HuH-7.5 (cell line): ENCODE measurements at regions not wholly inside any gene's neighbourhood (a gene's known extent, or its start where the extent isn't known, plus 50 kb on each side); places are given as distances from the start of the nearest gene placed in this dataset.

Experiments used
- DNase-seq: peaks from one replicate; pipeline ENCODE4 v3.0.0; 2011; ENCODE audit warnings: low spot score

DNA sequence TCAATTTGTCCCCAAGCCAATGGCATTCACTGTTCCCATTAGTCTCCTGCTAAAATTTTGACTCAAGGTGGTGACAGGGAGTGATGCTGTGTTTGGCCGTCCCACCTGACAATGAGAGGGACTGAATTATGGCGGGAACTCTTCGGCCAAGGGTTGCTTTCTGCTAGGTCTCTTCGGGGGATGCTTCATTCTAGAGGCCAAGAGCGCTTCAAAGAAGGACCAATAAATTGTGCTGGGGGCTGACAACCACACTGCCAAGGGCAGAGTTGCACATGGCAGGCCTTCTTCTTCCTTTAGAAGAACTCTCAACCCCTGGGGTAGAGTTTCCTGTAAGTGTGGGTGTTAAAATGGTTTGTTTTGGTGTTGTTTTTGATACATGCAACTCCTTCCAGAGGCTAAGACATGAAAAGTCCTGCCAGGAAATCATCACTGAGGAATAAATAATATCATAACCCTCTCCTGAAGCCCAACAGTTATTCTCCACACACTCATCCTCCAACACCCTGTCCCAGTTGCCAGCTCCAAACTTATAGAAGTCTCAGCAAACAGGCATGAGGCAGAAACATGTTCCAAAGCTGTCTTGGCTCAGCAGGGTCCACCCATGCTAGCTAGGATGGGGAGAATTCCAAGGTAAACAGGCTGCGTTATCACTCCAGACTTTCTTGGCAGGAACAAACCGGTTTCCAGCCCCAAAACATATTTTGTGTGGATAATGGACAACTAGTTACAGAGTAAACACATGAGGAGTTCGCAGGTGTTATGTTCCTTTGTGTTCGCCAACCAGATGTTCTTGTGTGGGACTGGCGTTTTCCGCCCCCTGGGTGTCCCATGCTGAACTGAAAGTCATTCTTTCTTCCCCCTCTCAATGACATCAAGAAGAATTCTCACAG lies 396.7 kb upstream of the RGMA start:
- no peak for DNase-seq

- no peak for DNase-seq
These were observed 394.9 kb upstream of the RGMA start for GRCh38 chr15:93483923-93484322.

DNA sequence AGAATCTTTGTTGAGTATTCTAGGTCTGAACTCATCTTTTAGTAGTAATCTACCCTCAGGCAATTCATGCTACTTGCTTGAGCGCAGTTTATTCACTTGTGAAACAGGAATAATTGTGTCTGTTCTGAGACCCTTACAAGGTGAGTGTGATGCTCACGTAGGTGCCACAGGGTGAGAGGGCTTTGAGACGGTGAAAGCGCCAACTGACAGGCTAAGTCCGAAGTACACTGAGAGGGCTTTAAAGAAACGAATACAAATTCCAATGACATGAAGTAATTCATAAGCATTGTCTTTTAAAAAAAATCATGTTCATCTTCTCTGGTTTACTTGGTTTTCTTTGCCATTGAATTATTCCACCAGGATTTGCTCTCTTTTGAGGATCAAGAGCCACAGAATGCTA lies 393.7 kb upstream of the RGMA start:
- DNase-seq: no peak

DNA sequence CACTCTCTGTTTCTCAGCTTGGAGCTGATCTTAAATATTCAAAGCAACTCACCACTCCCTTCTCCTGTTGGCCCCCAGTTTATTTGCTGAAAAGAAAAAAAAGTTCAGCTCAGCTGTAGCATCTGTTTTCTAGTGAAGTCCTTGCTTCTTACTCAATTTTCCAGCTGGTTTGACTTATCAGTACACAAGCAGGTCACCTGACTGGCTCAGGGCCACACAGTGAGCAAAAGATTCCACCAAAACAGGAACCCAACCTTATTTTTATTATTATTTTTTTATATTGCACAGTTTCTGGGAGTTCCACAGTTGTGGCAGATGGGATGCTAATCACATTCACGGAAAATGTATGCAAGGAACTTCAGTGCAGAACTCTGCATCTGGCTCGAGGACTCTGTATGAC lies 390.7 kb upstream of the RGMA start:
- DNase-seq: no peak

GRCh38 chr15:93478947-93479346 lies 389.9 kb upstream of the RGMA start:
- DNase-seq: no peak

DNA sequence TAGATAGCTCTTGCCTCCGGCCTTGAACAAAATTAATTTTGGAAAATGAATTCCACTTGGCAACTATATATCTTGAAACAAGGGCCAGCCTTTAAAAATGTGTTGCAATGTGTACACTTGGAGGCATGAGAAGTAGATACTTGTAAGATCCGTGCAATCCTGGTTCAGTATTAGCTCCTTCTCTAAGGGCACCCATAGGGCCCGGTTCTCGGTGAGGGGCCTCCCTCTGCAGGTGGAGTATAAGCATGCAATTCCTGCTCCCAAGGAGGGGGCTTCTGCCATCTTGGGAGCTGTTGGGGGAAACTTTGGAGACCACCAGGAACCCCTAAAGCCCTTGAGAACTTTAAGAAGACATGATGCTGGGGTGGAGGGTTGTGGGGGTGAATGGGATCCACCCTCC lies 388.7 kb upstream of the RGMA start:
- no peak for DNase-seq

GRCh38 chr15:93477188-93477587 lies 388.2 kb upstream of the RGMA start:
- no peak for DNase-seq

GRCh38 chr15:93476491-93477177 lies 387.6 kb upstream of the RGMA start:
- no peak for DNase-seq

GRCh38 chr15:93474728-93475127 lies 385.7 kb upstream of the RGMA start:
- no peak for DNase-seq

DNA sequence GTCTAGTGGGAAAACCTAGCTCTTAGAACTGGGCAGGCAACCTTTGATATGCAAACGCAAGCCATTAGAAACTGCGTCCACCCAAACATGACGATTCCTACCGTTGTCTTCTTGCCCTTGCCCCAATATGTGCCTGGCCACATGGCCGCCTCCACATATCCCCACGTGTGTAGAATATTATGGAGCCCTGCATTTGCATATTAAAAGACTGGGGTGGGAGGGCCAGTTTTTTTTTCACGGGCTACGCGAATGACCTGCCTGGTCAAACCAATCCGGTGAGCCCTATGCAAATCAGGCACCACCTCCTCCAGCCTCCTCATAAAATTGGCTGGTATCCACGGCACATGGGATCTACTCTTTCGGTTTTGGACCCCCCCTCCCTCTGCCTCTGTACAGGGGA lies 381.0 kb upstream of the RGMA start:
- DNase-seq: no peak

DNA sequence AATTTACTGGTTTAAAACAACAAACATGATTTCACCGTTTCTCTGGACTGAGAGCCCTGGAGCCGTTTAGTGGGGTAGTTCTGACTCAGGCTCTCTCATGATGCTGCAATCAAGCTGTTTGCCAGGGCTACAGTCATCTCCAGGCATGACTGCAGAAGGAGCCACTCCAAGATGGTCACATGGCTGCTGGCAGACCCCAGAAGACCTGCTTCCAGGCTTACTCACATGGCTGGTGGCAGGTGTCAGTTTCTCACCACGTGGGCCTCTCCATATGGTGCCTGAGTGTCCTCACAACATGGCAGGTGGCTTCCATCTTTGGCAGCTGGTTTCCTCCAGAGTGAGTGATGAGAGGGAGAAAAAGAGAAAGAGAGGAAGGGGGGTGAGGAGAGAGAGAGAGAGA lies 378.3 kb upstream of the RGMA start:
- no peak for DNase-seq

- no peak for DNase-seq
These were observed 377.4 kb upstream of the RGMA start for GRCh38 chr15:93466380-93466779.

DNA sequence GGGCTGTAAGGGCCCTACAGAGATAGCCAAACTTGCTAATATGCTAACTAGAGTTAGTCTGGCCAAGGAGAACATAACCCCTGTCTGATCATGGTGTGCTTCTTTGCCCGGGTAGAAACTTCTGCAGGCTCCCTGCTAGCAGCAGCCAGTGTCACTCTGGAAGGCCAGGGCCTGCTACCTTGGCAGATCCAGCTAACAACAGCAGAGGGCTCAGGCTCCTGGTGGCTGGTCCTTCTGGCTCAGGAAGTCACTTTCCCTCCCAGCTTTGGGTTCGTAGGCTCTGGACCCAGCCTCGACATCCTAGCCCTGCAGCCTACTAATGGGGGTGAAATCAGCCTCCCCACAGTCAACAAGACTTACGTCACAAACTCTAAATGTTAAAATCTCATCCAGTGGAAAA lies 373.7 kb upstream of the RGMA start:
- DNase-seq: no peak

- DNase-seq: no peak
These were observed 371.7 kb upstream of the RGMA start for GRCh38 chr15:93460717-93461116.

DNA sequence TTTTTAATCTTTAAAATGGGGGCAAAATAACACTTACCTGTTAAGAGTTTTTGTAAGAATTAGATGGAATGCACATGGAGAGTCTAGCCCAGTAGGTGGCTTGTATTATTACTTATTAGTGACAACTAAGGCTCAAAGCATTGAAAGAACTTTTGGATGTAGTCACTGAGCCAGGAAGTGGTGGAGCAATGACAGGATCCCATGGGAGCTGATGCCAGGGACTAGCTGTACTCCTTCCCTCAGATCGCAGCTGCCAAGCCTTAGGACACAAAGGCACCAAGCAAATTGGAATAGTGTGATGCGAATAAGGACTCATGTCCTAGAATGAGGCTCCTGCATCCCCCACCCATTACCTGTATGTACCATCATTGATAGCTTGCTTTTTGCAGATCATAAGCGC lies 370.4 kb upstream of the RGMA start:
- no peak for DNase-seq

DNA sequence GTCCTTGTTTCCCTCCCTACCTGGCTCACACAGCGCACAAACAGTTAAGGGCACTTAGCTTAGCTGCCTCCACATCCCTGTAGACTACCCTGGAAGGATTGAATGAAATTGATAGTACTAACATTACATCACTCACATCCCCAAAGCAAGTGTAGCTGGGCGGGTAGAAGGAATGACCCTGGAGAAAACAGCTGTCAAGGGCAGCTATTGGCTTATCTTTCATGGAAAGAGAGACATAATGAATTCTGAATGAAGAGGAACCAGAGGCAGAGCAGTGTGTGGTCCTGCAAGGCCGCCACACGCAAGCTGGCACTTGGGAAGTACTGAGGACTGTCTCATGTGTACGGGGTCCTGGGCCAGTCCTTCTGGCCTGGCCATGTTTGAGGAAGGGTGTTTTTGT lies 369.6 kb upstream of the RGMA start:
- no peak for DNase-seq

DNA sequence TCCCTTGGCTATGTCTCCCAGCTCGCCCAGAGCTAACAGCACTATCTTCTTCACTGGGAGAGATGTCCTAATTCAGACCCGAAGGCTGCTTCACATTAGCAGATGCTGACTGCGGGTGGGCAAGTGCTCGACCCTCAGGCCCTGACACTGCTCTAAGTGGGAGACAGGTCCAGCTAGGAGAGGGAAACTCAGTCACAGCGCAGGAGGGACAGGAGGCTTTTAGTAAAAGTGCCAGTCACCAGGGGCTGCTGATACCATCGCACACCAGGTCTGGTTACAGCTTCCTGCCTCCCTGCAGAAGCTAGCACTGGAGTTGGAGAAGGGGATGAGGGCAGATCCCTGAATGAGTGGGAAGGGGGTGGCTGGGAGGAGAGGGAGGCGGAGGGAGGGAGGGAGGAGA lies 365.8 kb upstream of the RGMA start:
- DNase-seq: no peak

DNA sequence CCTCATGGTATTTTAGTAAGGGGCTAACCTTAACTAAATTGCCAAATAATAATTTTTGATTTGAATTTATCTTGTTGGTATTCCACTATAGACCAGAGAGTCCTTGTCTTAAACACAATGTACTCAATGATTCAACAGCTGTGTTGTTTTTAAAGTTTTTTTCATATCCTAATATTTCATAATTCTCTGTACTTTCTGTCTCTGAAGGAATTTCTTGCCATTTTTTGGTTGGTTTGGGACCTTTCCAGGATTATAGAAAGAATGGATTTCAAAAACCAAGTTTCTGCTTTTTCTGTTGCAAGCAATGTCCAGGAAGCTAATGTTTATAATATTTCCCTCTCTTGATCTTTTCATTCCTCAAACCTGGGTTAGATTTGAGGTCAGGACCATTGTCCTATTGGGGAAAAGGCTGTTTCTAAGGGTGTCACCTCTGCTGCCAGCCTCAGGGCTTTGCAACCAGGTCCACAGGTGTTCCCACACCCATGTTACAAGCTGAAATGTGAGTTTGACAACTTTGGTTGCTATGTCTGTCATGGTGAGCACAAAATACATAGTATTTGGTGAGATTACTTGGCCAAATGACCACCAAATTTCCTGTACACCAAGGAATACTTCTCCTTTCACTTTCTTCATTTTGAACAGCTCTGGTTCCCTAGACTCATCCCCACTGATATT lies 363.7 kb upstream of the RGMA start:
- no peak for DNase-seq

DNA sequence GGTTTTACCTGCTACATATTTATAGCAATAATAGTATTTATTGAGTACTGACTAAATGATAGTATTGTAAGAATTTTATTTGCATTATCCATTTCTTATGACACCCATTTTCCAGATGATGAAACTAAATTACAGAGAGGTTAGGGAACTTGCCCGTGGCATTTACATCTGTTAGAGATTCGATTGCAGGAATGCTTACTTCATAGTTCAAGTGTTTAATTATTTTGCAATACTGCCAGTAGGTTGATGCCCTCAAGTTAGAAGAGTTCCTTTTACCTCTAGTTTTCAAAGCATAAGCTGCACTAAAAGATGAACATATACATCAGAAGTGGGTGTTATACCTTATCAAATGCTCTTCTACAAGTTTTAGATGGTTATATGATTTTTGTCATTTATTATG lies 362.8 kb upstream of the RGMA start:
- DNase-seq: no peak

DNA sequence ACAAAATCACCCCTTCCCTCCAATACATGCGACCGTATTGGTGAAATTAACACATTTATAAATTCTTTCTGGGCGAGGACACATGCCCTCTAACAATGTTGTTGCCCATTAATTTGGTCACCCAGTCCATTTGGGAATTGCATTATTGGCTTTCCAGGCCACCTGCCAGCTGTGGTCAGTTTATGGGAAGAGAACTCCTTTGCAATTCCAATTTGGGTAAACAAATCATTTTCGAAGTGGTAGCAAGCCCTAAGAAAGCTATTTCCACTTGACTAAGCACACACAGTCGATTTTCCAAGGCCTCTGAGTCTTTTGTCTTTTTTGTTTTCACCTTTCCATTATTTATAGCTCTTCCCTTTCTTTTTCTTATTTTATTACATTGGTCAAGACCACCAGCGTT lies 362.3 kb upstream of the RGMA start:
- no peak for DNase-seq

- DNase-seq: no peak
These were observed 360.8 kb upstream of the RGMA start for GRCh38 chr15:93449798-93450197.

GRCh38 chr15:93438310-93438709 lies 349.3 kb upstream of the RGMA start:
- DNase-seq: no peak

DNA sequence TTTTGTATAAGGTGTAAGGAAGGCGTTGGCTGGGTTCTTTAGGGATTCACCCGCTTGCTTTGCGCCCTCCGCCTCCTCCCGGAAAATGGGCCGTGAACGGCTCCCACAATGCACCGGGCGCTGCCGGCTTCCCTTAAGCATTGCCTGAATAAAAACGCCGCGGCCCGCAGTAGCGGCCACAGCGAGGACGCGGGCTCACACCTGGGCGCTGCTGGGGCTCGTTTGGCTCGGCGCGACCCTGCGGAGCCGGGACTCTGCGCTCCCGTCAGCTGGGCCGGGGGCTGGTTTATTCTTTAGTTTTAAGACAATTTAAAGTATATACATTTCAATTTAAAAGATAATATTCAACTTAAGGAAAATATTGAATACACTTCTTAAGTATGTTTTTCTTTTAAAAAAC lies 343.5 kb upstream of the RGMA start:
- no peak for DNase-seq
